NCI-H510A treated with DMSO at 0.1 percent for 48 hours (cell line): ENCODE measurements at regions not wholly inside any gene's neighbourhood (a gene's known extent, or its start where the extent isn't known, plus 50 kb on each side); places are given as distances from the start of the nearest gene placed in this dataset.
"Not testable (repeated sequence)": the region's sequence is repeated elsewhere in the genome, so short reads cannot be mapped to it uniquely, and the experiment has no call there.

Experiments used
- DNase-seq: peaks from one replicate; lab custom pipeline; 2025; lab: John Stamatoyannopoulos, UW

DNA sequence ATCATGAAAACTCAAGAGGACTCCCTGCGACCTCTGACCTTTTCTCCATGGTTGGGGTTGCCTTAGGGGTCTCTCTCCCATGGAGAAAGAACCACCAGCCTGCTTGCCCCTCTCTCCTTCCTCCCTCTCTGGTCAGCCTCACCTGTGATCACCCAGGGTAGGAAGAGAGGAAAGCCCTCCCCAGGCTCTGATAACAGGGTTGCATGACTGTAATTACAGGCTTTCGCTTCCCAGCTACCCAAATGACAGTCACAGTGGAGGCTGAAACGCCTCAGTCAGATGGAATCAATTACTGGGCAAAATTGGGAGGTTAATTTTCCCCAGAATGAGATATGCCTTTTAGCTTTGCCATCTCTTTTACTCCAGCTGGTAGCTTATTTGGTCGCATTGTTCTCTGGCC is 265.8 kb upstream of the SOX9 start:
- no peak for DNase-seq

DNA sequence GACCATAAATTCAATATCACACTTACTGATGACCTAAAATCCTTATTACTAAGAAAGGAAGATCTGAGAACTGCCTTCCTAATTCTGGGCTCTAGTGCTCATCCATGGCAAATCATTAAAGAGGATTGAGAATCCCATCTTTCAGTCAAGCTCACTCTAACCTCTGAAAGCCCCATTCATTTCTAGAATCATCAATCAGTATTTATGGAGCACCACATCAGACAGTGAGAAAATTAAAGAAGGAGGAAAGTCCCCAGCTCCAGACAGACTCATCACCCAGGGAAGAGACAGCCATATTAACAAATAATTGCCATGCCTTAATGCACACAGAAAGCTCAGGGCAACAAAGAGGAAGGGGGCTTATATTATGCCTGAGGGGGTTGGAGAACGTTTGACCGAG is 256.1 kb upstream of the SOX9 start:
- no peak for DNase-seq

DNA sequence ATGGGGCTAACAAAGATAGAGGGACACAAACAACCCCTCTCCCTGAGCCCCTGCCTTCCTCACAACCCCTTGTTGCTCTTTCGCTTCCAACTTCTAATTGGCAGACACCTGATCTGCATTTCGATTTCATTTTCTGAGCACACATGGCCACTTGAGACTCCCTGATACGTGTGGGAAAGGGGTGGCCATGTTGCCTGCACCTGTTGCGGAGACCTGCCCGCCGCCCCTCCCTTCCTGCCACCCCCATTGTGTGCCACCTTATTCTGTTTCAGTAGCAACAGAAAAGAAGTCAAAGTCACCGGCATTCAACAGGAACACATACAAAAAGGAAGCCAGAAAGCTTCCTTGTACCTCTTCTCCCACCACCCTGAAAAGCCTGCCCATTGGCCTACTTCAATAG is 254.7 kb upstream of the SOX9 start:
- DNase-seq: no peak

DNA sequence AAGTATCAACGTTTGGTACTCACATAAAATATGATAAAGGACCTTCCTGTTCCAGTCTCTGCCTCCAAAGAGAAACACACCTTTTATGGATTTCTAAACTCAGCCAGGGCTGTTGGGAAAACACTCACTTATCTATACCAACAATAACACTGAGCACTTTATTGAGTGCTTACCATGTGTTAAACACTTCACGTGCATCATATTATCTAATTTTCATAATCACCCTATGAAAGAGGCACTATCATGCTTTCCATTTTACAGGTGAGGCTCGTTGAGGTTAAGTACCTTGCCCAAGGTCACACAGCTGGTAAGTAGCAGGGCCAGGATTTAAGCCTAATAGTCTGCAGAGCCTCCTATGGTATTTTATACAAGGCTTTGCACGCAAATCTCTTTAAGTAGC is 251.5 kb upstream of the SOX9 start:
- DNase-seq: no peak

DNA sequence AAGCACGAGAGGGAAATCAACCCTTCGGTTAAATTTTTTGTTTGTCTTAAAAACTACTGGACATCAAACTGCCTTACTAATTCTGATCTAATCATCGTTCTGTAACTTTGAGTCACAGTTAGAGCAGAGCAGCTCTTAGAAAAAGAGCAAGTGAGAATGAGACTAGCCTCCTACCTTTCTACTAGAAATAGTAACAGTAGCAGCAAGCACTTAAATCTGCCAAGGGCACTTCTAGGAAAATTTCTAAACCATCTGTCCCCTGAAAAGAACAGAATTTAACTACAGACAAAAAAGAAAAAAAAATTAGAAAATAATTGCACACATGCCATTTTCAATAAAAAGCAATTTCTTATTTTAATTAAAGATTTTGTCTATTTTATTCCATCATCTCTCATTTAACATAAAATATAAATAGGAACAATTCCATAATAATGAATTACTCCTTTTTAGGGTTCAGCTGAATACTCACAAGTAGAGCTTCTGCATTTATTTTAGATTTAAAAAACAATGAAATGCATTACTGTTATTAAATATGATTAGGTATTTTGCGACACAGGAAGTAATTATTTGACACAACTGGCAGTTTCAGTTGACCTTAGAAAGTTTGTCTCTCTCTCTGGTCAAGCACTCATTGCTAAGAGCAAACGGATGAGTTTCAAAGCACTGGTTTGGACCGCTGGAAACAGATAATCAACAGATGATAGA is 250.8 kb upstream of the SOX9 start:
- DNase-seq: no peak

DNA sequence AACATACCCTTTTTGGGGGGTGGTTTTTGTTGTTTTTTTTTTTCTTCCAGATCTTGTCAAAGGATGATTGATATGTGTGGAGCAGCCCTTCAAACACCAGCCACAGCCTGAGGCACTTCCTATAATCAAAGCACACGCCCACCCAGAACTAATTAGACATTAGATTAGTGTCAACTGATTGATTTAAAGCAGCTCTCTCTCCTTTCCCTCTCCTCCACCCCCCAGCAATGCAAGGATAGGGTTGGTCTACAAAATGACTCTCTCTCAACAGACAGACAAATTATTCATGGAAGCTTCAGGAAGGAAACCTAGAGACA is 250.3 kb upstream of the SOX9 start:
- DNase-seq: no peak

DNA sequence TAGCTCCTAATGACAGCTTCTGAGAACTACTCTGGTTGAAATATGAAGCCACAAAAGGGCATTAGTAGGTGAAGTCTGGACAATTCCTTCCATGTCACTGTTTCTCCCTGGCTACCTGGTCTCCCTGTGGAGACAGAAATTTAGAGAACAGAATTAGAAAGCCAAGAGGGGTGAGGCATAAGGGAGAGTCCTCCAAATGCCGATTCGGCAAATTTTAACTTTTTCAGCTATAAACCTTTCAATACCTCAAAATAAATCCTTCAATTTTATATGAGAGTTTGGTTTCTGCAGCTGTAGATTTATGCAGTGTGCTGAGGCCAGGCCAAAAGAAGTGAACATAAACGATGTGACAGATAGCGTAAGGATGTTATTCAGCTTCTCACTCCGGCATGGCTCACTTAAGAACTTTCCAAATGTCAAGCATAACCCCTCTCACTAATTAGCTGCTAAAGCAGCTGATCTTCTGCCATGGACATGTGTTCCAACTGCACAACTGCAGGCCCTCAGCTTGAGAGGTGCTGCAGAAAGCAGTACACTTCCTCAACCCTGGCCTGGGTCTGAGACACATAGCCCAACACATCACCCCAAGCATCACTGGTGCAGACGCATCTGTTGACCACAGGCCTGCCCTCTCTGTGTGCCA is 247.9 kb upstream of the SOX9 start:
- no peak for DNase-seq

DNA sequence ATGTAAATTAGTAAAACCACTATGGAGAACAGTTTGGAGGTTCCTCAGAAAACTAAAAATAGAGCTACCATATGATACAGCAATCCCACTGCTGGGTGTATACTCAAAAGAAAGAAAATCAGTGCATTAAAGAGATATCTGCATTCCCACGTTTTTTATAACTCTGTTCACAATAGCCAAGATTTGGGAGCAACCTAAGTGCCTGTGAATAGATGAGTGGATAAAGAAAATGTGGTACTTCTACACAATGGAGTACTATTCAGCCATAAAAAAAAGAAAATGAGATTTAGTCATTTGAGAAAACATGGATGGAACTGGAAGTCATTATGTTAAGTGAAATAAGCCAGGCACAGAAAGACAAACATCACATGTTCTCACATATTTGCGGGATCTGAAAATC is 246.0 kb upstream of the SOX9 start:
- DNase-seq: not testable (repeated sequence)

DNA sequence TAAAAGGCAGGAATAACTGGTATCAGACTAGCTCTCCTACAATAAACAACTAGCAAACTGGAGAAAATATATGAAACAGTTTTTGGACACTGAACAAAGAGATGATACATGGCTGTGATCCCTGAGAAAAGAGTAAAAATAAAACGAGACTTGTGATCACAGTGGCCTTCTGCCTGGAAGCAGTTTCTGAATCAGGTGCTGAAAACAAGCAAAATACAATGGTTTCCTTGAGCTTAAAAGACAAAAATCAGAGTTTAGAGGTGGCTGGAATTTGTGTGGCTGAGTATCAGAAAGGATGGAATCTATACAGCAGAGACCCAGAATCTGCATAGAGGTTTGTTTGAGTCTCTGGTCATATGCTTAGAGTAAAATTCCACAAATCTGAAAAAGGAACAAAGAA is 242.5 kb upstream of the SOX9 start:
- no peak for DNase-seq

DNA sequence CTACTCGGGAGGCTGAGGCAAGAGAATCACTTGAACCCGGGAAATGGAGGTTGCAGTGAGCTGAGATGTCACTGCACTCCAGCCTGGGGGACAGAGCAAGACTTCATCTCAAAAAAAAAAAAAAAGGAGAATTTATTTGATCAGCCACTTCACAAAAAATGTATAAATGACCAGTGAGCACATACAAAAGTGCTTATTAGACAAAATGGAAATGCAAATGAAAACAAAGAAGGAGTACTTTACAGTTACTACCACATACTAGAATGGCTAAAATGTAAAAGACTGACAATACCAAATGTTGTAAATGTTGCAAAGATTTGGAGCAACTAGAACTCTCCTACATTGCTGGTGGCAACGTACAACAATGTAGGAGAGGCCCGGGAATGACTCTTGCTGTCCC is 241.8 kb upstream of the SOX9 start:
- DNase-seq: no peak

DNA sequence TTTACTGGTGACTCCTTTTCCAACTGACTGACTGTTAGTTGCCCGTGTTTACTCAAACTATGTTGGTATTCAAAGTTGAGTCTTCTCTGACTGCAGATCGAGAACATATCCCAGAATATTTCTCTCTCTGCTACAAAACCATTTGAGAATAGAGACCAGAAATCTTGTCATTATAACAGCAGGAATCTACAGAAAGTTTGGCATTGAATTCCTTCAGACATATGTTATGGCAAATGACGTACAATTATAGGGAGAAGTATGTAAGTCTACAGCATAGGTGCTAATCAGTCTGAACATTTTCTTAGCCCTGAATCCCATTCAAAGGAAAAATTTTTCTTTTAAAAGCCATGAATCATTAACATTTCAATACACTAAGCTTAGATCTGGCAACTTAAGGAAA is 239.8 kb upstream of the SOX9 start:
- DNase-seq: no peak

DNA sequence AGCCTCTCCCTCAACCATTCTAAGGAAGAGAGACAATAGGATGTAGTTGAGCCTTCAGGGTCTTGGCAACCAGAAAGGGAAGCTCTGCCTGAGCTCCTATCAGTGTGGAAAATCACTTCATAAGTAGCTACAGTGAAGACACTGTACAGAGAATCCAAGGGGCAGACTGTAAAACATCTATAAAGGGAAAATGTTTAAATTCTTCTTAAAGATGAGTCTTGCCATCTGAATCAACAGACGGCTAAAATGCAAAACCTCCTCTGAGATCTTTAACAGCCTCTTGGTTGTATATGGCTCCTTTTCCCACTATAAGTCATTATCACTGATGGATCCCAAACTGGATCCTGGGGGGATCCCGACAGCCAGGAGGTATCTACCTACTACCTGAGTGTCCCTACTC is 239.2 kb upstream of the SOX9 start:
- no peak for DNase-seq

DNA sequence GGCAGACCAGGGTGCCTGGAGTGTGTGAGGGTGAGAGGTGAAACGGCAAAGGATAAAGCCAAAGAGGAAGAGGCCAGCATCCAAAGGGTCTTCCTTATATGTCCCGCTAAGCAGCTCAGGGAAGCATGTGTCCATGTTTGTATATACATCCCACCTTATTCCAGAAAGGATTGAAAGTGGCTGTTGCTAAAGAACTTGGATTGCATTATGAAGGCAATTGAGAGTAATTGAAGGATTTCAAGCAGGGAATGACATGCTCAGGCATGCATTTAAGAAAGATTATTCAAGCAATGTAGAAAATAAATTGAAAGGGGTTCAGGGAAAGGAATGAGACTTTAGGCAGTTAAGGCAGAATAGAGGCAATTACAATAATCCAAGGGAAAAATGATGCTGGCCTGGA is 237.6 kb upstream of the SOX9 start:
- DNase-seq: no peak

DNA sequence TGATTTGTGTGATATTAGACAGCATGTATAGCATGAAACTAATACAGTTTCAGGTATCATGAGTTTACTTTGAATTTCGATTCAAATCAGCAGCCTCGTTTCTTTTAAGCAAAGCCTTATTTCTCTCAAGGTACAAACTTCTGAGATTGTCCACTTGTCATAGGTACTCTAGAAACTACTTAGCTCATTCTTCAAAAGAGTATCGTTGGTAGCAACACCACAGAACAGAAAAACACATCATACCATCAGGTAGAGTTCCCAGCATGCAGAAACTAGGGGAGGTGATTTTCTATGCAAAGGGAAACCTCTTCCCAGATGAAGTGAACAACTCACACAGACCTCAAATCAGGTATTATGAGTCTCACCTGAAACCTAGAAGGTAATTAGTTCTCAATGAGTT is 237.0 kb upstream of the SOX9 start:
- DNase-seq: no peak

DNA sequence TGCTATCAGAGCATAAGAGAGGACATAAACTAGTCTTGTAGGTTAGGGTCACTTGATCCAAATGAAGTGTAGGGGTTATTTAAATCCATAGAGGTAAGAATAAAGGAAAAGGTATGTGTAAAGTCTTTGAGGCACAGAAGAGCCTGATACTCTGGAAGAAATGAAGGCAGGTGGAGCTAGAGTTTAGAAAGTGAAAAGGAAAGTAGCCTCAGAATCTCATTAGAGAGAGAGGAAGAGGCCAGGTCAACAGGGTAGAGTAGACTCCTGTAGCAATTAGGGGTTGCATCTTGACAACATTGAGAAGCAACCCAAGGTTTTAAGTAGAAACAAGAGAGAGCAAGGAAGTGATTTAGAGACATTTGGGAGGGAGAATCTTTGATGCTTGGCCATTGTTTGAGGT is 235.2 kb upstream of the SOX9 start:
- DNase-seq: no peak

DNA sequence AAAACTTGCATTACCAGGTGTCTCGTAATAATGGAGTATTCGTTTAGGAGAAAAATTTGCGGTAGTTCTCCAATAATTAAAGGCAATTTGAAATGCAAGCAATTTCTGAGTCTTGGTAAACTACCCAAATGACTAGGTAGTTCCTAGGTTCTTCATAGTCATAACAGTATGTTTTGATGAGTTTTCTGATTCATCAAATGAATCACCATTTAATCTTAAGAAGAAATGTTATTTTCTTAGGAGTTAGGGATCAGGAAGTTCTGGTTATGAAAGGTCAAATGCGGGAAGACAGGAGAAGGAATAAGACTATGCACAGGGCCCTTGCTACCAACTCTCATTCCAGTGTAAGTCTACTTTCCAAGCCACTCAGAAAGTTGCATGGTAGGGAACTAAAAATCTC is 221.5 kb upstream of the SOX9 start:
- DNase-seq: no peak

DNA sequence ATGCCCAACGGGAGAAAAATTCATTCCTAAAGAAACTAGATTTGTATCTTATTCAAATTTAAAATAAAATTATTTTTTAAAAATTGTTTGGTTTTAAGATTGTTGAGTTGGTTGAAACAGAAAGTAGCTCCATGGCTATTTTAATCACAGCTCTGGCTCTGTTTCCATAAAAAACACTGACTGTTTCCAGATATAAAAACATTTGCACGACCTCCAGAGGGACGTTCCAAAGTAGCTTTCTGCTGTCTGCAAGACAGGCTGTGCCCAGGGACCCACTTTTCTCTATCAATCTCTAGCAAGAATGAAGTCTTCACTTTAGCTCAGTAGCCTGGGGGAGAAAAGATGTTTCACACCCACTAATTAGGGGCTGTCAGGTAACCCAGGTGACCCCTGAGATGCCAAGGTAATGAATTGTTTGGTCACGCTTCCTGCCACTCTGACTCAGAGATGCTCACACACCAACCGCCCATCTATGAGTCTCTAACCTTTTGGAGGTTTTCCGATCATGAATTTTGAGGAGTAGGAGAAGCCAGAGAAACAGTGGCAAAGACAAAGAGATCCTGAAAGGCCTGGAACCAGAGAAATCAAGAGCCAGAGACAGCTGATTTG is 220.1 kb upstream of the SOX9 start:
- DNase-seq: no peak

DNA sequence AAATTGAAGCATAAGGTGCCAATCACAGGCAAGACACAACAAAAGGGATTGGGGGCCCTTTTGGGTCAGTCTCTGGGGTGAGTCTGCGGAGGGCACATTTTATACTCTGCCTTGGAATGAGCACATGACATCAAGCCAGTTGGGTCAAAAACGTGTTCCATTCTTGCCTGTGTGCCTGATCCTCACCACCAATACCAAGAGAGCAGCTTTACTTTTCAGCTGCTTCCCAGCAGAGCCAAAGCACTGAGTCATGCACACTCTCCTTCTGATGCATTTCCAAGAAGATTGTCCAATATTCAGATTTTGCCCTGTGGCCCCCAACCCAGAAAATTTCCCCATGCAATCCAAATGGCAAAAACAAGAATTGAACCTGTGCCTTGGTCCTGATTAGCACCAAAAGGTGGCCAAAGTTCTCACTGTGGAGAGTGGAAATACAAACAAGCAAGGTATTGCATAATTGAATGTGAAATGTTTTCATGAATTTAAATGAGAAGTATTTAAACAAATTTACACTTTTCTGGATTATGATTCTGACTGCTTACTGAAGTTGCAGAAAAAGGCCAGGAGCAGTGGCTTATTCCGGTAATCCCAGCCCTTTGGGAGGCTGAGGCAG is 217.8 kb upstream of the SOX9 start:
- no peak for DNase-seq

DNA sequence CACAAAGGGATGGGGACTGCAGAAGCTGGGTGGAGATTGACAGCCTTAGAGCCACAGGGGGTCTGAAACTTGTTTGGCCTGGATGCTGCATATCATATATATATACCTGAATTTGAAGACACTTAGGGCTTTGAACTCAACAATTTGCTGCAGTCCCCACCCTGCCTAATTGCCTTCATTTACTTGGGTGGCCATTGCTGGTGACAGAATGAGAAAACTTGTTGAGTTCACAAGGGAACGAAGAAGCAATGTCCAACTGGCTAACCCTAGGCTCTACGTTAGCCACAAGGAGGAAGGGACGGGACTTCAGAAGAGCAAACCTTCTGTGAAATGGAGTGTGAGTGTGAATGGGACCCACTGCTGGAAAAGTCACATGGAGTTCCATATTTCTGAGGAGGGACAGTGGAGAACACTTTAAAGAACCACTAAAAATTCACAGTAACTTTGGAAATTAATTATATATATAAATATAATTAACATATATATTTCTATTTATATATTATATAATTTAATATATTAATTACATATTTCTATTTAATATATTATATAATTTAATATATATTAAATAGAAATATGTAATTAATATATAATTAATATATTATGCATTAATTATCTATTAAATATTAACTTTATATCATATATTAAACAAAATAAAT is 215.3 kb upstream of the SOX9 start:
- DNase-seq: no peak

DNA sequence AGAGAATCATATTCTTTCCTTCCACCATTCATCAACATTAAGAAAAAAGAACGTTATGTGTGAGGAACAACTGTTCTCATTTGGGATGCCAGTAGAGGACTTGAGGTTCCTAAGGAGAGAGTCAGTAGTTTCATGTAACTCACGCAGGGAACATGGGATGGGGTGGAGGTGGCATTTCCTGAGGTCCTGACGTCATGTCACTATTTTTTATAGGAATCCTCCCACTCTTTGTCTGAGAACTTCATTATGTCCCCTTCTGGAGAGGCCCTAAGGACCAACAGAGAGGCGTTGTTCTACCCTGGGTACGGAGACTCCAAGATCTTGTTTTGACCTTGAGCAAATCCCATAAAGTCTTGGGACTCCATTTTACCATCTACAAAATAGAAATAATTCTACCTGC is 211.7 kb upstream of the SOX9 start:
- no peak for DNase-seq

DNA sequence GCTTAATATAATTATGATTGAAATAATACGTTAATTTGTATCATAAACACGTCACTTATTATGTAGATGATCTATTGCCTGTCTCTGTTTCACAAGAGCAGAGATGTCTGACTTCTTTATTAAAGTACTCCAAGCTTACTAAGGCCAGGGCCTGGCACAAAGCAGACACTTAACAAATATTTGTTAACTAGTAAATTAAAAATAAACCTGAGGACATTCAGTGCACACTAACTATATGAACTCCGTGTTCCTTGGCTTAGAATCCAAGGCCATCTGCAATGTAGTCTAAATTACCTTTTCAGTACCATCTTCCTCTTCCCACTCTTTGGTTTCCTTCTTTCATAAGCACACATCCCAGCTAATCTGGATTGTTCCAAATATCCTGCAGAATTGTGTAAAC is 210.8 kb upstream of the SOX9 start:
- no peak for DNase-seq

DNA sequence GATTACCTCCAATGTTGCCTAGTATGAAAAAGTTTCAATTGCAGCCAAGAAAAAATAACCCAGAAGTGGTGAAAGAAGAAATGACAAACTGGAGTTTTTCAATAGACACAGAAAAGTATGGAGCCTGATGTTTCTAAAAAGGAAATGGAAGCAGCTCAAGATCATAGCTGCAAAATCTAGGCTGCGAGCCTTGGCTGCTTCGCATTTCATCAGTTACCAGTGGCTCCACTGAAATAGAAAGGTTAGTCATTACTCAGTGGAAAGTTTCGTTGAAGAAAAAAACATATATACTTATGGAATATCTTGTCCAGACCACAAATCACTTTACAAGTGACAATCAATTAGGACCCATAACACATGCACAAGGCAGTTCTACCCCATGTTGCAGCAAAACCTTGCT is 206.8 kb upstream of the SOX9 start:
- DNase-seq: no peak

DNA sequence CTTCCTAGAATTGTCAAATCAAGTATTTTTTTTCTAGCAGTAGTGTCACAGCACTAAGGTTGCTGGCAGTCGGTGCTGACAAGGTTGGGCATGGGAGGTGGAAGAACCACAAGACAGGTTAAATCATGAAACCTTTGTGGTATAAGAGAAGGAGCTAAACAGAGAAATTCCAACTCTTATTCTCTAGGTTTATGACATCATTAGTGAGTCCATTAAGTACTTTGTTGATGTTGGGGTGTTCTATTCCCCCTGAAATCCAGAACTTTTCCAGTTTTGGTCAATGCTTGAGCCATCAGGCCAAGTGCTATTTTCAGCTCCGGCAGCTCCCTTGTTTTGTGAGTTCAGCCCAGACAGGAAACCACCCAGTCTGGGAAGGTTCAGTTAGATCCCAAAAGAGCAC is 206.0 kb upstream of the SOX9 start:
- DNase-seq: no peak
